ENCODE measurements at regions not wholly inside any gene's neighbourhood (a gene's known extent, or its start where the extent isn't known, plus 50 kb on each side); places are given as distances from the start of the nearest gene placed in this dataset.
"Not testable (repeated sequence)": the region's sequence is repeated elsewhere in the genome, so short reads cannot be mapped to it uniquely, and the experiment has no call there.

DNA sequence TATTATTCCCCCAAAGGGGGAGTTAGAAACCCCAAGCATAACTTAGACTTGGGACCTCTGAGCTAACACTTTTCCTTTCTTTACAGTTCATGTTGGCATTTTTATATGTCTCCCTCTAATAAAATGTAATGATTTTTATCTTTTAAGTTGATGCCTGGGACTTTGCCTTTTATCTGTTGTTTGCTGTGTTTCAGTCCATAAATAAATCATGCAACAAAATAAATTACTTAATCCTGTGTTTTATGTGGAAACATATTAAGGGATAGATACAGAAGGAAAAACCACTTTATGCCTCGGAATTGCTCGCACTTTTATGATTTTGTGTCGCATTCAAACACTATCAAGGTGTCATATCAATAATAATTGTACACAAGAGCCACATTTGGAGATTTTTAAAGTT, 93.7 kb upstream of the TBC1D5 start:
- Mint-ChIP-seq H3K9me3 (no peaks in the 10 kb centered on the region), H3K4me1 (ENCODE audit: low read depth) (no peaks in the 10 kb centered on the region), H3K27me3 (ENCODE audit: low read depth) (no peaks in the 10 kb centered on the region), H3K36me3 (ENCODE audit: insufficient read depth in 2 of 2) (no peaks in the 10 kb centered on the region), H3K4me3 (no peak overlapping the region), H3K27ac (no peak overlapping the region)
- ATAC-seq (replicated peaks in 1 of 2) (no peak), DNase-seq (no peak)

DNA sequence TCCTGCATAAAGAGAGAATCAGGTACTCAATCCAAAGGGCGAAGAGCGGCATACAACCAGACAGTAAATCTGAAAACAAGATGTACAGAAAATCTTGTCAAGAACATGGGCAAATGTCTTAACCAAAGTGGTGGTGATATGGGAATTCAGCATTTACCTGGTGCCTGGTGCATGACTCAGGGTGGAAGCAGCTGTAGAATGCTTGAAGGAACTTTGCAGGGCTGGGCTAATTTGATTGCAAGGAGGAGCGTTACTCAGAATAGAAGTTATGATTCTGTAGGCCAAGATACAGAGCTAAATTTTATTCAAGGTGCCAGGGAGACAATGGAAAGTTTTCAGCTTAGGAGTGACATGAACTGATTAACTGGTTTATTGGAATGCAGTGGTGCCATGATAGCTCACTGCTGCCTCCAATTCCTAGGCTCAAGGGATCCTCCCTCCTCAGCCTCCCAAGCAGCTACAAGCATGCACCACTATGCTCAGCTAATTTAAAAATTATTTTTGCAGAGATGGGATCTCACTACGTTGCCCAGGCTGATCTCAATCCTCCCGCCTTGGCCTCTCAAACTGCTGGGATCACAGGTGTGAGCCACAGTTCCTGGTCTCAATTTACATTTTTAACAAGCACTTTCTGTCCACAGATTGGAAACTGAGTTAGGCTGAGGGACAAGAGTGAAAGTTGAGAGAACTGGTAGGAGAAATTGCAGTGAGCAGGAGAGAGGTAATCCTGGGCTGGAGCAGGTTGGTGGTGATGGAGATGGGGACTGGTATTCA, 91.5 kb upstream of the TBC1D5 start:
- Mint-ChIP-seq H3K36me3 (ENCODE audit: insufficient read depth in 2 of 2) (no peaks in the 10 kb centered on the region), H3K27ac (no peak overlapping the region)

DNA sequence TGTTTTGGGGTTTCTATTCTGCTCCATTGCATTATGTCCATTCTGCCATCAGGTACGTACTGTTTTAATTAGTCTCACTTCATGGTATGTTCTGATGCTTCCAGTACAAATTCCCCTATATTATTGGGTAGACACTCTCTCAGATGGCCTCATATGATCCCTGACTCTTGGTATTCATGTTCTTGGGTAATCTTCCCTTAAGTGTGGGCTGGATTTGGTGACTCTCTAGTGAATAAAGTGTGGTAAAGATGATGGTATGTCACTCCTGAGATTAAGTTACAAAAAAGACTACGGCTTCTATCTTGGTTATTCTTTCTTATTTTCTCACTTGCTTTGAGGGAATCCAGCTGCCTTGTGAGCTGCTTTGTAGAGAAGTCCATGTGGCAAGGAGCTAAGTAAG, 89.6 kb upstream of the TBC1D5 start:
- no peak overlapping the region for H3K4me3 Mint-ChIP-seq
- H3K4me1 Mint-ChIP-seq (ENCODE audit: low read depth), result no peaks in the 10 kb centered on the region
- no peak for DNase-seq
- no peaks in the 10 kb centered on the region for H3K36me3 Mint-ChIP-seq (ENCODE audit: insufficient read depth in 2 of 2)
- peaks cover 7% of the 10 kb centered on the region for H3K27me3 Mint-ChIP-seq (ENCODE audit: low read depth)
- H3K27ac Mint-ChIP-seq, result no peak overlapping the region
- no peaks in the 10 kb centered on the region for H3K9me3 Mint-ChIP-seq
- no peak for ATAC-seq (replicated peaks in 1 of 2)

More for the DNA sequence above, 91.5 kb upstream of the TBC1D5 start:
- no peak for DNase-seq
- no peak for ATAC-seq (replicated peaks in 1 of 2)
- no peaks in the 10 kb centered on the region for H3K9me3 Mint-ChIP-seq
- no peaks in the 10 kb centered on the region for H3K4me1 Mint-ChIP-seq (ENCODE audit: low read depth)
- H3K27me3 Mint-ChIP-seq (ENCODE audit: low read depth), result peaks cover 7% of the 10 kb centered on the region
- no peak overlapping the region for H3K4me3 Mint-ChIP-seq

DNA sequence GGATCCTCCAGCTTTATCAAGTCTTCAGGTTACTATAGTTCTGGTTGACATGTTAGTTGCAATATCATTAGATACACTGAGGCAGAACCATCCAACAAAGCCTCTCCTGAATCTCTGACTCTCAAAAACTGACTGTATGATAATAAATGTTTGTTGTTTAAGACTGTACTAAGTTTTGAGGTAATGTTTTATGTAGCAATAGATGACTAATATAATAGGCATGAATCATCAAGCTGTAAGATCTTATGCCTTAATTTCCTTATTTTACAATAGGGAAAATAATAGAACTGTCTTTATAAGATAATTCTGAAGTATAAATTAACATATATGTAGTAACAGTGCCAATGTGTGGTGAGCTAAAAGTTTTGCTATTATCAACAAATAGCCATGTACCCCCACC, 88.9 kb upstream of the TBC1D5 start:
- ATAC-seq (replicated peaks in 1 of 2), result no peak
- no peak for DNase-seq
- no peak overlapping the region for H3K4me3 Mint-ChIP-seq
- H3K27me3 Mint-ChIP-seq (ENCODE audit: low read depth), result peaks cover 7% of the 10 kb centered on the region
- H3K36me3 Mint-ChIP-seq (ENCODE audit: insufficient read depth in 2 of 2), result no peaks in the 10 kb centered on the region
- no peak overlapping the region for H3K27ac Mint-ChIP-seq
- no peaks in the 10 kb centered on the region for H3K4me1 Mint-ChIP-seq (ENCODE audit: low read depth)
- H3K9me3 Mint-ChIP-seq, result no peaks in the 10 kb centered on the region

DNA sequence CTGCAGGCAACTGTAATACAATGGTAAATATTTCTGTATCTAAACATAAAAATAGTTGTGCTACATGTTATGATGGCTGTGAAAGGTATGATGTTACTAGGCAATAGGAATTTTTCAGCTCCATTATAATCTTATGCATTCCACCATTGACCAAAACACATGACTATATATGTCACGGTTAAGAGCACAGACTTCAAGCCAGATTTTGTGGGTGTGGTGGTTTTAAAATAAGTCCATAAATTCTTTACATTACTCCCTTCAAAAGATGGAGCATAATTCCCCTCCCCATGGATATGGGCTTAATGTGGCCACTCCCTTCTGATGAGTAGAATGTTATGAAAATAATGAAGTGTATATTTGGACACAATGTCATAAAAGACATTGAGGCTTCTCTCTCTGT, 88.4 kb upstream of the TBC1D5 start:
- DNase-seq (no peak), ATAC-seq (replicated peaks in 1 of 2) (no peak)
- no peak overlapping the region for H3K27ac Mint-ChIP-seq
- H3K4me3 Mint-ChIP-seq, result no peak overlapping the region
- no peaks in the 10 kb centered on the region for H3K4me1 Mint-ChIP-seq (ENCODE audit: low read depth)
- H3K27me3 Mint-ChIP-seq (ENCODE audit: low read depth), result peaks cover 7% of the 10 kb centered on the region
- H3K9me3 Mint-ChIP-seq, result no peaks in the 10 kb centered on the region
- H3K36me3 Mint-ChIP-seq (ENCODE audit: insufficient read depth in 2 of 2), result no peaks in the 10 kb centered on the region

DNA sequence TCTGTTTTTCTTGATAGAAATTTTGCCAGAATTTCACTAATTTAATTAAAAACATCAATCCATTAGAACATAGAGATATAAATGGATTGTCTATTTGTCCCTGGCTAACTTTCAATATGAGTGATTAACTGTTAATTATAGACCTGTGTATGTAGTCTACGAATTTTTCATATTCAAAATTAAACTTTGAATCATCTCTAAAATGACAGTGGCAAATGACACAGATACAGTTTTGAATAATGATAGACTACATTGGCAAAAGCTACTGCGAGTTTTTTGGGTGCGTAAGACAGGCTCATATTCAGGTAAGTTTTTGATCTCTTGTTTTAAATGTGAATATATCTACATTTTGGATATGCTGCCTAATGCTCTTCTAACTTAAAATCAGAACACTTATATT, 86.0 kb upstream of the TBC1D5 start:
- DNase-seq, result no peak
- H3K27me3 Mint-ChIP-seq (ENCODE audit: low read depth), result peaks cover 7% of the 10 kb centered on the region
- no peaks in the 10 kb centered on the region for H3K4me1 Mint-ChIP-seq (ENCODE audit: low read depth)
- no peaks in the 10 kb centered on the region for H3K36me3 Mint-ChIP-seq (ENCODE audit: insufficient read depth in 2 of 2)
- H3K4me3 Mint-ChIP-seq, result no peak overlapping the region
- H3K9me3 Mint-ChIP-seq, result no peaks in the 10 kb centered on the region
- ATAC-seq (replicated peaks in 1 of 2), result peak in 1 of 2 donors; percentile 45
- H3K27ac Mint-ChIP-seq, result no peak overlapping the region

DNA sequence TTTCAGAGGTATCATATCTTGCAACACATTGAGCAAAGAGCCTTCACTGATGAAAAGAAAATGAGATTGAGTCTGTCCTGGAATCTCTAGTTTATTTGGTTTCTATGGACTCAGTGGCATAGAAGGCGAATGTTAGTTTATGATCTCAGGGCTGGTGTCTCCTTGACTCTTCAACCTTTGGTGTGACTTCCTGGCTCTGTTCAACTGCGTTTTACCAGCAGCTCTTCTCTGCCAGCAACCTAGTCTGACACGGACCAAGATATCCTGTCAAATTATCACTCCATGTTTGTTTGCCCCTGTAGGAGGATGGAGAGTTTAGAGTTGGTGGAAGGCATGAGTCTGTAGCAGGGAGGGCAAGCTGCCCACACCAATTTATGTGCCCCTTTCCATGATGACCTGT, 82.9 kb upstream of the TBC1D5 start:
- Mint-ChIP-seq H3K9me3 (no peaks in the 10 kb centered on the region), H3K4me1 (ENCODE audit: low read depth) (no peaks in the 10 kb centered on the region), H3K27ac (no peak overlapping the region), H3K4me3 (no peak overlapping the region), H3K36me3 (ENCODE audit: insufficient read depth in 2 of 2) (no peaks in the 10 kb centered on the region), H3K27me3 (ENCODE audit: low read depth) (peaks cover 10% of the 10 kb centered on the region)
- ATAC-seq (replicated peaks in 1 of 2), result no peak
- DNase-seq, result no peak

DNA sequence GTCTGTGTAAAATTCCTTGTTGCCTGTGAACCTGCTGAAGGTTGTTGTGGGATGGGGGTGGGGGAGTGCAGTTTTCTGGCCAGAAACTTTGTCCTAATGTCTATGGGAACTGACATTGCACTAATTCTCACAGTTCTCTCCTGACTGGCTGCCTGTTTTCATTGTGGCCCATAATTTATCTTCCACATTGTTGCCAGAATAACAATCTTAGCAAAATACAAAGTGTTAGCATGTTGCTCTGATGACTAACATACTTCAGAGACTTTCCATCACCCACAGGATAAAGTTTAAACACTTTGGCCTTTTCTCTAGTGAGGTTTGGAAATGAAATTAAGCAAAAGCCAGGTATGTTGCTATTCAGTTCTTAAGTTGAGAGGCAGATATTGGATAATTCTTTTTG, 81.4 kb upstream of the TBC1D5 start:
- no peak overlapping the region for H3K4me3 Mint-ChIP-seq
- H3K9me3 Mint-ChIP-seq, result no peaks in the 10 kb centered on the region
- H3K27me3 Mint-ChIP-seq (ENCODE audit: low read depth), result peaks cover 5% of the 10 kb centered on the region
- no peaks in the 10 kb centered on the region for H3K36me3 Mint-ChIP-seq (ENCODE audit: insufficient read depth in 2 of 2)
- H3K27ac Mint-ChIP-seq, result no peak overlapping the region
- ATAC-seq (replicated peaks in 1 of 2), result no peak
- H3K4me1 Mint-ChIP-seq (ENCODE audit: low read depth), result no peaks in the 10 kb centered on the region
- no peak for DNase-seq

DNA sequence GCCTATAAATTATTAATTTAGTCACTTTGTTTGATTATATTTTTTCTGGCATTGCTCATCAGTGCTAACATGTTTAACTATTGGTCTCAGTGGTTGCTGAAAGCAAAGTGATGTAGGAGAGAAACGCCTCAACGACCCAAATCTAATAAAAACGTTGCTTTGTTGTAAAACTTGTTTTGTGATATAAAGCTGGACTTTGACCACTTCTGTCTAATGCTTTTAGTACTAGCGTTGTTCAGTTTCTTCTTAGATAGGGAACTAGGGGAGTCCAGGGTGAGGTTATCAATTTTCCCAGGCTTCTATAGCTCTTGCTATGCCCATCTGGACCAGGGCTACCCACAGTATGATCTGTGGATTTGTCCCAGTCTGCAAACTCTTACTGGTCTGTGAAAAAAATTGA, 80.6 kb upstream of the TBC1D5 start:
- Mint-ChIP-seq H3K9me3 (no peaks in the 10 kb centered on the region), H3K36me3 (ENCODE audit: insufficient read depth in 2 of 2) (no peaks in the 10 kb centered on the region), H3K27me3 (ENCODE audit: low read depth) (peaks cover 5% of the 10 kb centered on the region), H3K27ac (no peak overlapping the region), H3K4me3 (no peak overlapping the region), H3K4me1 (ENCODE audit: low read depth) (no peaks in the 10 kb centered on the region)
- no peak for DNase-seq
- ATAC-seq (replicated peaks in 1 of 2), result no peak

DNA sequence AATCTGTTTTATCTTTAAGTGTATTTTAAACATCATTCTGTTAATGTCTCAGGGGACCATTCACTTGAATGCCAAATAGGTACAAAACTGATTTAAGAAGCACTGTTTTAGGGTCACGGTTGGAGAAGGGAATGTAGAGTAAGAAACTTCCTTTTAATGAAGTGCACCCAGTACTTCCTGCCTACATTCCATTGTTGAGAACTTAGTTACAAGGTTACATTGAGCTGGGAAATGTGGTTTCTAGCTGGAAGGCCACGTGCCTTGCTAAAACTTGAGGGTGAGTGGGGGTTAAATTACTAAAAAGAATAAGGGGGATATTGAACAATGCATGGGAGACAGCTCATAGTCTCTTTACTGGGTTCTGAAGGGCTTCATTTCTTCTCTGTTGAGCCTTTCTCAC, 78.3 kb upstream of the TBC1D5 start:
- no peak for DNase-seq
- Mint-ChIP-seq H3K27ac (no peak overlapping the region), H3K27me3 (ENCODE audit: low read depth) (peaks cover 5% of the 10 kb centered on the region), H3K36me3 (ENCODE audit: insufficient read depth in 2 of 2) (no peaks in the 10 kb centered on the region), H3K9me3 (no peaks in the 10 kb centered on the region), H3K4me1 (ENCODE audit: low read depth) (no peaks in the 10 kb centered on the region), H3K4me3 (no peak overlapping the region)
- ATAC-seq (replicated peaks in 1 of 2), result no peak

DNA sequence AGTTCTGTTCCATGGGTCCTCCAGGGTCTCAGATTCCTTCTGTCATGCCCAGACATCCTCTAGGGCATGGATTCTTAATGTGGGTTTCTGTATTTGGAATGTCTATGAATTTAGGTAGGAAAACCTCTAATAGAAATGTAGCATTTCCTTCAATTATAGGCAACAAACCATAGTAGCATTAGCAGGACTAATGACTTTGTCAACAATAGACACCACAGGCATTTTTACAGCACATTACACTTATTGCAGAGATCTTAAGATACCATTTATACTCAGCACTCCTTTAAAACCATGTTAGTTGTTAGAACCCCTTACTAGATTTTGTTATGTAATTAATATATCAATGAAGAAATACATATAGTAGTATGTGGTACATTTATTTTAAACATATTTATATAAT, 77.8 kb upstream of the TBC1D5 start:
- ATAC-seq (replicated peaks in 1 of 2), result no peak
- DNase-seq, result no peak
- Mint-ChIP-seq H3K4me3 (no peak overlapping the region), H3K27ac (no peak overlapping the region), H3K36me3 (ENCODE audit: insufficient read depth in 2 of 2) (no peaks in the 10 kb centered on the region), H3K9me3 (no peaks in the 10 kb centered on the region), H3K27me3 (ENCODE audit: low read depth) (peaks cover 5% of the 10 kb centered on the region), H3K4me1 (ENCODE audit: low read depth) (no peaks in the 10 kb centered on the region)

DNA sequence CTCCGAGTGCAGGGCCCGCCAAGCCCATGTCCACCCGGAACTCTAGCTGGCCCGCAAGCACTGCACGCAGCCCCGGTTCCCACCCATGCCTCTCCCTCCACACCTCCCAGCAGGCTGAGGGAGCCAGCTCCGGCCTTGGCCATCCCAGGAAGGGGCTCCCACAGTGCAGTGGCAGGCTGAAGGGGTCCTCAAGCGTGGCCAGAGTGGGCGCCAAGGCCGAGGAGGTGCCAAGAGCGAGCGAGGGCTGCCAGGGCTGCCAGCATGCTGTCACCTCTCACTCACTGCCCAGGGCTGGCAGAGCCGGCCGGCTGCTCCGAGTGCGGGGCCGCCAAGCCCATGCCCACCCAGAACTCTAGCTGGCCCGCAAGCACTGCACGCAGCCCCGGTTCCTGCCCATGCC, 75.5 kb upstream of the TBC1D5 start:
- H3K27me3 Mint-ChIP-seq (ENCODE audit: low read depth); ATAC-seq (replicated peaks in 1 of 2); H3K4me3 Mint-ChIP-seq; H3K9me3 Mint-ChIP-seq; H3K4me1 Mint-ChIP-seq (ENCODE audit: low read depth); DNase-seq; H3K36me3 Mint-ChIP-seq (ENCODE audit: insufficient read depth in 2 of 2); H3K27ac Mint-ChIP-seq: not testable (repeated sequence)

DNA sequence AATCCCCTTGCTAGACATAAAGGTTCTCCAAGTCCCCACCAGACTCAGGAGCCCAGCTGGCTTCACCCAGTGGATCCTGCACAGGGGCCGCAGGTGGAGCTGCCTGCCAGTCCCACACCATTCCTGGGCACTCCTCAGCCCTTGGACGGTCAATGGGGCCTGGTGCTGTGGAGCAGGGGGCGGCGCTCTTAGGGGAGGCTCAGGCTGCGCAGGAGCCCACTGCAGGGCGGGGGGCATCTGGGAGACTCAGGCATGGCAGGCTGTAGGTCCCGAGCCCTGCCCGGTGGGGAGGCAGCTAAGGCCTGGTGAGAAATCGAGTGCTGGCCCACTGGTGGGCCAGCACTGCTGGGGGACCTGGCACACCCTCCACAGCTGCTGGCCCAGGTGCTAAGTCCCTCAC, 75.1 kb upstream of the TBC1D5 start:
- H3K4me3 Mint-ChIP-seq, result no peak overlapping the region
- H3K4me1 Mint-ChIP-seq (ENCODE audit: low read depth), result no peaks in the 10 kb centered on the region
- H3K9me3 Mint-ChIP-seq, result no peaks in the 10 kb centered on the region
- DNase-seq (no peak), ATAC-seq (replicated peaks in 1 of 2) (no peak)
- no peaks in the 10 kb centered on the region for H3K36me3 Mint-ChIP-seq (ENCODE audit: insufficient read depth in 2 of 2)
- H3K27me3 Mint-ChIP-seq (ENCODE audit: low read depth), result peaks cover 5% of the 10 kb centered on the region
- H3K27ac Mint-ChIP-seq, result no peak overlapping the region

DNA sequence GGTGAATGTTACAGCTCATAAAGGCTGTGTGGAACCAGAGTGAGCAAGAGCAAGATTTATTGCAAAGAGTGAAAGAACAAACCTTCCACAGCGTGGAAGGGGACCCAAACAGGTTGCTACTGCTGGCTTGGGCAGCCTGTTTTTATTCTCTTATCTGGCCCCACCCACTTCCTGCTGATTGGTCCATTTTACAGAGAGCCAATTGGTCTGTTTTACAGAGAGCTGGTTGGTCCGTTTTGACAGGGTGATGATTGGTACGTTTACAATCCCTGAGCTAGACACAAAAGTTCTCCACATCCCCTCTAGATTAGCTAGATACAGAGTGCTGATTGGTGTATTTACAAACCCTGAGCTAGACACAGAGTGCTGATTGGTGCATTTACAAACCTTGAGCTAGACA, 74.4 kb upstream of the TBC1D5 start:
- not testable (repeated sequence) for H3K4me1 Mint-ChIP-seq (ENCODE audit: low read depth); H3K27ac Mint-ChIP-seq; H3K27me3 Mint-ChIP-seq (ENCODE audit: low read depth); H3K36me3 Mint-ChIP-seq (ENCODE audit: insufficient read depth in 2 of 2); H3K4me3 Mint-ChIP-seq; DNase-seq; ATAC-seq (replicated peaks in 1 of 2); H3K9me3 Mint-ChIP-seq

All from activated T-cell treated with anti-CD3 and anti-CD28 coated beads, Interleukin-2, amount 50 U/mL, for 72 hours (primary cell).